ENCODE measurements at regions not wholly inside any gene's neighbourhood (a gene's known extent, or its start where the extent isn't known, plus 50 kb on each side); places are given as distances from the start of the nearest gene placed in this dataset.

DNA sequence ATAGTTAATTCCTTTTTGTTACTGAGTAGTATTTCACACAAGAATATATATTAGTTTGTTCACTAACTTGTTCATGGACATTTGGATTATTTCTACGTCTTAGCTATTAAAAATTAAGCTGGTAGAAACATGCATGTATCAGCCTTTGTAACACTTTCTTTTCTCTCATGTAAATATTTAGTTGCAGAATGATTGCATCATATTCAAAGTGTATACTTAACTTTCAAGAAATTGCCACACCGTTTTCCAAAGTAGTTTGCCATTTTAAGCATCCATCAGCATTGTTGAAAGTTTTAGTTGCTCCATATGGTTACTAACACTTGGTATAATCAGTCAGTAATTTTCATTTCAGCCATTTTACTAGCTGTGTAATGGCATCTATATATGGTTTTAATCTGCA lies 666.9 kb downstream of the NXPH1 start:
- TF ChIP-seq CTCF (IDR thresholded peaks at IDR 0.05; ENCODE audit: poor library complexity, severe bottlenecking), result no peak
- no peak for TF ChIP-seq POLR2AphosphoS5 (IDR thresholded peaks at IDR 0.05)
- TF ChIP-seq EZH2 (IDR thresholded peaks at IDR 0.05; ENCODE audit: borderline replicate concordance, insufficient read depth, low read length, poor library complexity, severe bottlenecking), result no peak
- TF ChIP-seq SMC3 (conservative IDR thresholded peaks at IDR 0.05; ENCODE audit: poor library complexity), result no peak
- no peak for TF ChIP-seq TAF1 (IDR thresholded peaks at IDR 0.05; ENCODE audit: low read depth)
- TF ChIP-seq MXI1 (conservative IDR thresholded peaks at IDR 0.05; ENCODE audit: poor library complexity, severe bottlenecking), result no peak

All from neural cell (in vitro differentiated cells).